ENCODE measurements at regions not wholly inside any gene's neighbourhood (a gene's known extent, or its start where the extent isn't known, plus 50 kb on each side); places are given as distances from the start of the nearest gene placed in this dataset.
A peak's percentile ranks its signal among the peaks of the same experiment; 100 is the strongest.

- Histone ChIP-seq H3K4me3 (ENCODE audit: low read depth, low read length) (no peak overlapping the region), H3K27me3 (ENCODE audit: control insufficient read depth, insufficient read depth, low read length) (no peaks in the 10 kb centered on the region), H3K9me3 (ENCODE audit: control insufficient read depth, low read length) (no peaks in the 10 kb centered on the region), H3K4me2 (ENCODE audit: low read length) (no peak overlapping the region), H2AFZ (no peak overlapping the region), H3K27ac (no peak overlapping the region), H3K9ac (no peak overlapping the region), H3K4me1 (no peaks in the 10 kb centered on the region), H3K79me2 (no peaks in the 10 kb centered on the region), H3K36me3 (ENCODE audit: control insufficient read depth, insufficient read depth, low read length) (no peaks in the 10 kb centered on the region)
- TF ChIP-seq, protein P1, sequence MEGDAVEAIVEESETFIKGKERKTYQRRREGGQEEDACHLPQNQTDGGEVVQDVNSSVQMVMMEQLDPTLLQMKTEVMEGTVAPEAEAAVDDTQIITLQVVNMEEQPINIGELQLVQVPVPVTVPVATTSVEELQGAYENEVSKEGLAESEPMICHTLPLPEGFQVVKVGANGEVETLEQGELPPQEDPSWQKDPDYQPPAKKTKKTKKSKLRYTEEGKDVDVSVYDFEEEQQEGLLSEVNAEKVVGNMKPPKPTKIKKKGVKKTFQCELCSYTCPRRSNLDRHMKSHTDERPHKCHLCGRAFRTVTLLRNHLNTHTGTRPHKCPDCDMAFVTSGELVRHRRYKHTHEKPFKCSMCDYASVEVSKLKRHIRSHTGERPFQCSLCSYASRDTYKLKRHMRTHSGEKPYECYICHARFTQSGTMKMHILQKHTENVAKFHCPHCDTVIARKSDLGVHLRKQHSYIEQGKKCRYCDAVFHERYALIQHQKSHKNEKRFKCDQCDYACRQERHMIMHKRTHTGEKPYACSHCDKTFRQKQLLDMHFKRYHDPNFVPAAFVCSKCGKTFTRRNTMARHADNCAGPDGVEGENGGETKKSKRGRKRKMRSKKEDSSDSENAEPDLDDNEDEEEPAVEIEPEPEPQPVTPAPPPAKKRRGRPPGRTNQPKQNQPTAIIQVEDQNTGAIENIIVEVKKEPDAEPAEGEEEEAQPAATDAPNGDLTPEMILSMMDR (IDR thresholded peaks at IDR 0.05): no peak
Measured at GRCh38 chr2:9692456-9693195, 61.8 kb upstream of the YWHAQ start.

DNA sequence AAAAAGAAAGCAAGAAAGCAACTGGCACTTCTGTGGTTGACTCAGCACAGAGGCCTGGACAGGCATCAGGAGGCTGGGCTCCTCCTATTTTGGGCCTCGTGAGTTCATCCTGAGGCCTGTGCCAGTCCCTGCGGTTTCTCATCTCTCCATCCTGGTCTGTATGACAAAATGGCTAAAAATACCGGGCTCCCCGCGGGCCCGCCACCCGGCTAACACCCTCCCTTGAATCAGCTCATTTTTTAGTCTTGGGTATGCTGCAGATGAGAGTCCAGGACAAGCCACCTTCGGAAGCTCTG is 62.3 kb upstream of the YWHAQ start:
- Histone ChIP-seq H3K4me1 (no peaks in the 10 kb centered on the region), H3K27ac (no peak overlapping the region), H3K27me3 (ENCODE audit: control insufficient read depth, insufficient read depth, low read length) (no peaks in the 10 kb centered on the region), H3K36me3 (ENCODE audit: control insufficient read depth, insufficient read depth, low read length) (no peaks in the 10 kb centered on the region), H3K79me2 (no peaks in the 10 kb centered on the region), H3K4me3 (ENCODE audit: low read depth, low read length) (no peak overlapping the region), H3K9ac (no peak overlapping the region), H3K4me2 (ENCODE audit: low read length) (no peak overlapping the region), H3K9me3 (ENCODE audit: control insufficient read depth, low read length) (no peaks in the 10 kb centered on the region), H2AFZ (no peak overlapping the region)
- TF ChIP-seq, protein P1 (IDR thresholded peaks at IDR 0.05): no peak

DNA sequence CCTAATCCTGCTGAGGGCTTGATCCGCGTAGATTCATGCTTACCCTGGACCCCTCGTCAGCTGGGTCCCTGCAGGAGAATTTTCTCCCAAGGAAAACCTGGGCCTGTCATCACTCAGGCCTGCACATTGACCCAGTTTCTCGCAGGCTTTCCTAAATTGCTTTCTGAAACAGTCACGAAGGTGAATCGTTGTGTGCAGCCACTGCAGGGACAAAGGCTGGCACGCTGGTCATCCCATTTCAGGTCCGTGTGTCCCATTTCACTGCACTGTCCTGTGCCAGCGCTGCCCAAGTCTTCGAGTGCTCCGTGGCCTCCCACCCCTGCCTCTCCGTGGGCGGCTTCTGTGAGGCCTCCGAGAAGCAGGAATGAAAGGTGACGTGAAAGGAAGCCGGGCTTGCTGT is 62.8 kb upstream of the YWHAQ start:
- Histone ChIP-seq H3K27ac (no peak overlapping the region), H3K9me3 (ENCODE audit: control insufficient read depth, low read length) (no peaks in the 10 kb centered on the region)
- TF ChIP-seq, protein P1 (IDR thresholded peaks at IDR 0.05): no peak

GRCh38 chr2:9694661-9695234 is 64.0 kb upstream of the YWHAQ start:
- TF ChIP-seq, protein P1 (IDR thresholded peaks at IDR 0.05): no peak

More for the DNA sequence above, 62.8 kb upstream of the YWHAQ start:
- Histone ChIP-seq H3K79me2 (no peaks in the 10 kb centered on the region), H2AFZ (no peak overlapping the region), H3K36me3 (ENCODE audit: control insufficient read depth, insufficient read depth, low read length) (no peaks in the 10 kb centered on the region), H3K27me3 (ENCODE audit: control insufficient read depth, insufficient read depth, low read length) (no peaks in the 10 kb centered on the region), H3K4me3 (ENCODE audit: low read depth, low read length) (no peak overlapping the region), H3K9ac (no peak overlapping the region), H3K4me1 (no peaks in the 10 kb centered on the region), H3K4me2 (ENCODE audit: low read length) (no peak overlapping the region)

GRCh38 chr2:9695941-9696340 is 65.1 kb upstream of the YWHAQ start:
- no peaks in the 10 kb centered on the region for H3K27me3 ChIP-seq (ENCODE audit: control insufficient read depth, insufficient read depth, low read length)
- no peak overlapping the region for H3K9ac ChIP-seq
- no peak overlapping the region for H3K4me2 ChIP-seq (ENCODE audit: low read length)
- H3K36me3 ChIP-seq (ENCODE audit: control insufficient read depth, insufficient read depth, low read length): no peaks in the 10 kb centered on the region
- no peak overlapping the region for H3K4me3 ChIP-seq (ENCODE audit: low read depth, low read length)
- no peaks in the 10 kb centered on the region for H3K4me1 ChIP-seq
- H3K79me2 ChIP-seq: no peaks in the 10 kb centered on the region
- no peak overlapping the region for H3K27ac ChIP-seq
- peak overlapping the region; percentile 9 for H2AFZ ChIP-seq
- TF ChIP-seq, protein P1 (IDR thresholded peaks at IDR 0.05): no peak
- H3K9me3 ChIP-seq (ENCODE audit: control insufficient read depth, low read length): no peaks in the 10 kb centered on the region

More at GRCh38 chr2:9694661-9695234, 64.0 kb upstream of the YWHAQ start:
- Histone ChIP-seq H3K79me2 (no peaks in the 10 kb centered on the region), H2AFZ (no peak overlapping the region), H3K9ac (no peak overlapping the region), H3K27me3 (ENCODE audit: control insufficient read depth, insufficient read depth, low read length) (no peaks in the 10 kb centered on the region), H3K4me3 (ENCODE audit: low read depth, low read length) (no peak overlapping the region), H3K4me1 (no peaks in the 10 kb centered on the region), H3K9me3 (ENCODE audit: control insufficient read depth, low read length) (no peaks in the 10 kb centered on the region), H3K36me3 (ENCODE audit: control insufficient read depth, insufficient read depth, low read length) (no peaks in the 10 kb centered on the region), H3K4me2 (ENCODE audit: low read length) (no peak overlapping the region), H3K27ac (no peak overlapping the region)
